NT2/D1 (cell line): ENCODE measurements at regions not wholly inside any gene's neighbourhood (a gene's known extent, or its start where the extent isn't known, plus 50 kb on each side); places are given as distances from the start of the nearest gene placed in this dataset.

Source experiments
- SUZ12 ChIP-seq: IDR thresholded peaks from 2 replicates; pipeline ENCODE4 v1.6.1; 2011; ENCODE audit not compliant: insufficient read length, insufficient read depth; ENCODE audit errors: extremely low read depth
- YY1 ChIP-seq: IDR thresholded peaks from 2 replicates; pipeline ENCODE4 v1.6.1; 2011; ENCODE audit not compliant: insufficient read length, insufficient read depth
- ZNF274 ChIP-seq: IDR thresholded peaks from 2 replicates; pipeline ENCODE4 v1.6.1; 2011; ENCODE audit warnings: mild to moderate bottlenecking, low read depth, low read length

GRCh38 chr4:136465691-136466090, 1066.6 kb downstream of the PCDH18 start:
- TF ChIP-seq ZNF274 = no peak
- no peak for TF ChIP-seq YY1
- TF ChIP-seq SUZ12 = no peak
